AG09309 (cell line): ENCODE measurements at regions not wholly inside any gene's neighbourhood (a gene's known extent, or its start where the extent isn't known, plus 50 kb on each side); places are given as distances from the start of the nearest gene placed in this dataset.

Experiments
- DNase-seq: peaks from one replicate; pipeline ENCODE4 v3.0.0-alpha.2; 2010; ENCODE audit warnings: low read depth
- H3K4me3 ChIP-seq: 2 replicates; pipeline ENCODE4 v1.5.1; 2011; ENCODE audit warnings: mild to moderate bottlenecking, low read depth, low read length, moderate library complexity; ENCODE audit not compliant: control insufficient read depth
- TF ChIP-seq, protein P1 (sequence below): IDR thresholded peaks from 2 replicates; pipeline ENCODE4 v1.5.1; 2011; ENCODE audit warnings: mild to moderate bottlenecking, low read depth, low read length, inconsistent platforms; ENCODE audit not compliant: insufficient read depth, control insufficient read depth; ENCODE audit errors: missing control alignments

DNA sequence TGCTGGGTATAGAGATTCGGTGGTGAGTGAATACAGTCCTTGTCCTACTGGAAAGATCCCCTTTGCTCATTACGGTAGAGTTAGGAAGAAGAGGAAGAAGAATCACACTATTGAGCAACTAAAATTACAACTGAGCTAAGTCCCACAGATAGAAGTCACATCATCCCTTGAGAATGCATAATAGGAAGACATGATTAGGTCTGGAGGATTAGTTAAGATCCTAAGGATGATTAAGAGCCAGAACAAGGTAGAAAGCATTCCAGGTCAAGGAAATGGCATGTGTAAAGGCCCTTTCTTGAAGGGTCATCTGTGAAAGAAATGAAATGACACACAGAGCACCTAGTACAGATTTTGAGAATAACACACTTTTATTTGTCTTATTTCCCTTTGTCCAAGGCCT, 503.5 kb downstream of the HAPSTR1 start:
- H3K4me3 ChIP-seq: no peak overlapping the region
- DNase-seq: no peak
- TF ChIP-seq, protein P1, sequence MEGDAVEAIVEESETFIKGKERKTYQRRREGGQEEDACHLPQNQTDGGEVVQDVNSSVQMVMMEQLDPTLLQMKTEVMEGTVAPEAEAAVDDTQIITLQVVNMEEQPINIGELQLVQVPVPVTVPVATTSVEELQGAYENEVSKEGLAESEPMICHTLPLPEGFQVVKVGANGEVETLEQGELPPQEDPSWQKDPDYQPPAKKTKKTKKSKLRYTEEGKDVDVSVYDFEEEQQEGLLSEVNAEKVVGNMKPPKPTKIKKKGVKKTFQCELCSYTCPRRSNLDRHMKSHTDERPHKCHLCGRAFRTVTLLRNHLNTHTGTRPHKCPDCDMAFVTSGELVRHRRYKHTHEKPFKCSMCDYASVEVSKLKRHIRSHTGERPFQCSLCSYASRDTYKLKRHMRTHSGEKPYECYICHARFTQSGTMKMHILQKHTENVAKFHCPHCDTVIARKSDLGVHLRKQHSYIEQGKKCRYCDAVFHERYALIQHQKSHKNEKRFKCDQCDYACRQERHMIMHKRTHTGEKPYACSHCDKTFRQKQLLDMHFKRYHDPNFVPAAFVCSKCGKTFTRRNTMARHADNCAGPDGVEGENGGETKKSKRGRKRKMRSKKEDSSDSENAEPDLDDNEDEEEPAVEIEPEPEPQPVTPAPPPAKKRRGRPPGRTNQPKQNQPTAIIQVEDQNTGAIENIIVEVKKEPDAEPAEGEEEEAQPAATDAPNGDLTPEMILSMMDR: no peak

DNA sequence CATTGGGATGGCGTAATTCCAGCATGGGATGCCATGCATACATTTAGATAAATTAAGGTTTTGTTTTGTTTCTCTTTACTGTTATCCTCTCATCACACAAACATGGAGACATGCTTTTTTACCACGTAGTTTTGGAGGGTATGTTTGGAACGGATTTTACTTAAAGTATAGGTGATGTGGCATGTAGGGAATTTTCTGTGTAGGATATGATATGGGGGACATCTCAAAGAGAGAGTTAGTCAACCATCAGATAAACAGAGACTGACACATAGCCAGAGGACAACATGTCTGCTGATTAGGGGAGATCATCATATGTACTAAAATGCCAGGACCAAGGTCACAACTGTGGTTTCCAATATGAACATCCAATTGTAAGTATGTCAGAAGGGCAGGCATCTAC, 503.9 kb downstream of the HAPSTR1 start:
- TF ChIP-seq, protein P1: no peak
- H3K4me3 ChIP-seq: no peak overlapping the region
- no peak for DNase-seq

DNA sequence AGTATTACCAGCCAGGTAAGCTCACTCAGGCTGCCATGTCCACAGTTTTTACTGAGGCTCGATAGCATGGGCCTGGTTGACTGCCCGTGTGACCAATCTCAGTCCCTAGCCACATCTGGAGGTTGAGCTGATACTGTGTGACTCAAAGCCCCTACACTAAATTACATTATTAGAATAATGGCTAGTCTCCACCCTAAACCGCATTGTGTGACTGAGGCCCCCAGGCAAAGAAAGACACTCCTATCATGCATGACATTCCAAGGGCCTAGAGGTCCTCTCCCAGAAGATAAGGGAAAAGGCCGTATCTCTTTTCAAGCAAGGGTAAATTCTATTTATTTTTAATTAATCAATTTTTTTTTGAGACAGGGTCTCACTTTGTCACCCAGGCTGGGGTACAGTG, 505.3 kb downstream of the HAPSTR1 start:
- TF ChIP-seq, protein P1: no peak
- no peak overlapping the region for H3K4me3 ChIP-seq
- no peak for DNase-seq

DNA sequence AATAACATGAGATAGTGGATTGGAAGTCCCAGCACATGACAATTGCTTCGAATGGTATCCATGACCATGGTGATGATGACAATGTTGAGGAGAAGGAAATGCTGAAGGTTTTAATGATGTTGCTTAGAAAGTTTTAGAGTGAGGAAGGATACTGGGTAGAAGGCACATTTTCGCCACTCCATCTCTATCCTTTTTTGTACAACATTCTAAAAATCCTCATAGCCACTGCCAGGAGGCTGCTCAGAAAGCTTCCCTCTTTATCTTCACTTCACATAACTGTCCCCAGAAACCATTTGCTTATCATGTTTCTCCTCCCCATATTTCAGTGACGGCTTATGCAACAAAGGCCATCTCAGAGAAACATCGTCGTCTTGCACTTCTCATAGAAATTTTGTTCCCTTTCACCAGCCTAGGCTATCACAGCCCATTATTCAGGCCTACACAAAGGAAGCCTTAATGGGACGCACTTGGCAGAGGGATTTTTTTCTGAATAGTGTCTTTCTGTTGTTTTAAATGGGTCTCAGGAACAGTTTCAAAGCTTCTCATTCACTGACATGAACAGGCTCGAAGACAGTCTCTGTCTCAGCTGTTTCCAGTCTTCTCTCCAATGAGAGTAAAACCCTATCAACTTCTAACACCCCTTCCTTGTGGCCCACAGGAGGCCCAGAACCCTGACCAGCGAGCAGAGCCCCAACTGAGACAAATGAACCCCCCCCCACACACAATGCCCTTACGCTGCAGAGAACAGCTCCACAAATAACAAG, 506.7 kb downstream of the HAPSTR1 start:
- DNase-seq: no peak
- TF ChIP-seq, protein P1: no peak

DNA sequence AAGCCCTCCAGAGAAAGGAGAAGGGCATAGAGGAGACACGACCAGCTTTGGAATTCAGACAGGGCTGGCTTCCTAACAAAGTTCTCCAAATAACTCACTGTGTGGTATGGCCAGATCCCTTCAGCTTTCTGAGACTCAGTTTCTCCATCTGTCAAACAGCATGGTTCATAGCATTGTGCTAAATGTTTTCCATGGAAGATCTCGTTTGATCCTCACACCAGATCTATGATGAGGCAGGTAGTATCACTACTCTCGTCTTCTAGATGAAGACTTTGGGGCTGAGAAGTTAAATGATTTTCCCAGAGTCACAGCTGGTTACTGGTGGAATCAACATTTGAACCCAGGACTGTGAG, 507.3 kb downstream of the HAPSTR1 start:
- DNase-seq: no peak
- no peak overlapping the region for H3K4me3 ChIP-seq
- TF ChIP-seq, protein P1: no peak

More for the DNA sequence above, 506.7 kb downstream of the HAPSTR1 start:
- no peak overlapping the region for H3K4me3 ChIP-seq

DNA sequence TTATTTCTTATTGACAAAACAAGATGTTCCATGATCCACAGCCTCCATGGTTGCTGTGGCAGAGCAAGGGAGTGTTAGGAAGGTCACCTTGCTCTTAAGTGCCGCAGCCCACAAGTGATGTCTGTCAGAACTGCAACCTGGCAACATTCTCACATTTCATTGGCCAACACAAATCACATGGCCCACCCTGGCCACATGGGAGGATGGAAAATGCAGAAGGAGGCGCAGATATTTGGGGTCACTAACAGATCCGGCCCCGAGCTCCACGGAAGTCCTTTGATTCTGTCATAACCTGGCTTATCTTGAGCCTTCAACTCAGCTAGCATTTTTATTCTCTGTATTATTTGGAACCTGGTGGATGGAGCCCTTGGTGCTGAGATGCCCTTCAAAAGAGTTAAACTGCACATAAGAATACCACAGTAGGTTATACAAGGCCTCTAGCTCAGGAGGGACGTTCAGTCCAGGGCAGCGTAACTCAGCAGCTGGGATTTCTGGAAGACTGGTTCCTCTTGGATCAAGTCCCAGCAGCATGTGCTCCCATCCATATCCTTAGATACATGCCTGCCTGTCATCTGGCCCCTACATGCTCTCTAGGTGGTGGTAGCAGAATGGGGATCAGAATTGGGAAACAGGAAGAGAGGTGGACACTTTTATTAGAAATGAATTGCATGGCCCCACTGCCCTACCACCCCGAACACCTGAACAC, 508.1 kb downstream of the HAPSTR1 start:
- no peak for DNase-seq
- TF ChIP-seq, protein P1: no peak
- H3K4me3 ChIP-seq: no peak overlapping the region
